Rectal smooth muscle tissue (tissue), 1 donor: ENCODE measurements at regions not wholly inside any gene's neighbourhood (a gene's known extent, or its start where the extent isn't known, plus 50 kb on each side); places are given as distances from the start of the nearest gene placed in this dataset.

ENCODE experiments used
- H3K27ac ChIP-seq: one replicate; pipeline ENCODE4 v1.7.0; 2013; ENCODE audit warnings: low read depth, low read length, inconsistent platforms
- H3K27me3 ChIP-seq: one replicate; pipeline ENCODE4 v1.7.0; 2013; ENCODE audit warnings: low read length; ENCODE audit not compliant: control insufficient read depth, insufficient read depth
- H3K36me3 ChIP-seq: one replicate; pipeline ENCODE4 v1.7.0; 2013; ENCODE audit warnings: low read length; ENCODE audit not compliant: control insufficient read depth, insufficient read depth
- H3K4me1 ChIP-seq: one replicate; pipeline ENCODE4 v1.7.0; 2013; ENCODE audit warnings: low read length; ENCODE audit not compliant: control insufficient read depth, insufficient read depth
- H3K4me3 ChIP-seq: one replicate; pipeline ENCODE4 v1.7.0; 2013; ENCODE audit warnings: low read length
- H3K9ac ChIP-seq: one replicate; pipeline ENCODE4 v1.7.0; 2013; ENCODE audit warnings: low read length

GRCh38 chr16:62253966-62254365 is 217.7 kb upstream of the CDH8 start:
- Histone ChIP-seq H3K27ac (no peak overlapping the region), H3K27me3 (no peaks in the 10 kb centered on the region), H3K4me1 (no peaks in the 10 kb centered on the region), H3K9ac (no peak overlapping the region), H3K4me3 (no peak overlapping the region), H3K36me3 (no peaks in the 10 kb centered on the region)

GRCh38 chr16:62249069-62249468 is 212.8 kb upstream of the CDH8 start:
- no peaks in the 10 kb centered on the region for H3K4me1 ChIP-seq
- H3K27me3 ChIP-seq = no peaks in the 10 kb centered on the region
- no peaks in the 10 kb centered on the region for H3K36me3 ChIP-seq
- no peak overlapping the region for H3K27ac ChIP-seq
- H3K4me3 ChIP-seq = no peak overlapping the region
- H3K9ac ChIP-seq = no peak overlapping the region

DNA sequence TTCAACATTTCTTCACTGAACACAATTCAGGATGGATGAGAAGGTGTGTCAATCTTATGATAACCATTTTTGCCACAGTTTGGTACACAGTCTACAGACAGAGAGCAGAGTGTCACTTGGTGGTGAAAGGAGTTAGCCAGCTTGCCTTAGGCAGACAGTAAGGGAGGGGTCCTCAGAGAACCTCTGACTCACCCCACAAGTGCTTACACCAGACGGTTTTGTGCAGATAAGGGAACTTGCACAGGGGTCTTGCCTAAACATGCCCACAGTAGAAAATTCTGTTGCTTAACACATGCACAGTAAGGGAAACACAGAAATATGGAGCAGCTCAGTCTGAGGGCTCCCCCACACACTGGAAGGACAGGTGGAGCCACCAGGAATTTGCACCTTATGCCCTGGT is 204.5 kb upstream of the CDH8 start:
- Histone ChIP-seq H3K36me3 (no peaks in the 10 kb centered on the region), H3K4me1 (no peaks in the 10 kb centered on the region), H3K27ac (no peak overlapping the region), H3K4me3 (no peak overlapping the region), H3K27me3 (no peaks in the 10 kb centered on the region), H3K9ac (no peak overlapping the region)

GRCh38 chr16:62225675-62226074 is 189.4 kb upstream of the CDH8 start:
- Histone ChIP-seq H3K4me1 (no peaks in the 10 kb centered on the region), H3K27ac (no peak overlapping the region), H3K27me3 (no peaks in the 10 kb centered on the region), H3K36me3 (no peaks in the 10 kb centered on the region), H3K9ac (no peak overlapping the region), H3K4me3 (no peak overlapping the region)

GRCh38 chr16:62224646-62225209 is 188.5 kb upstream of the CDH8 start:
- Histone ChIP-seq H3K27me3 (no peaks in the 10 kb centered on the region), H3K4me3 (no peak overlapping the region), H3K27ac (no peak overlapping the region), H3K36me3 (no peaks in the 10 kb centered on the region), H3K4me1 (no peaks in the 10 kb centered on the region), H3K9ac (no peak overlapping the region)

DNA sequence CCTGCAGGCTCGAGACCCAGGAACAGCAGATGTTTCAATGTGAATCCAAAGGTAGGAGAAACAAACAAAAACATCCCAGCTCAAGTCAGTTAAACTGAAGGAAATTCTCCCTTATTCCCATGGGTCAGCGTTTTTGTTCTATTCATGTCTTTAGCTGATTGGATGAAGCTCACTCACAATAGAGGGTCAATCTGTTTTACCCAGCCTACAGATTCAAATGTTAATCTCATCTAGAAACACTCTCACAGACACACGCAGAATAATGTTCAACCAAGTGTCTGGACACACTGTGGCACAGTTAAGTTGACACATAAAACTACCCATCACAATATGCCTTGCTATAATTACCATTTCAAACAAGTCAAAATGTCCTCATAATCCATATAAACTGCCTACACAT is 180.6 kb upstream of the CDH8 start:
- Histone ChIP-seq H3K9ac (no peak overlapping the region), H3K27ac (no peak overlapping the region), H3K36me3 (no peaks in the 10 kb centered on the region), H3K27me3 (no peaks in the 10 kb centered on the region), H3K4me1 (no peaks in the 10 kb centered on the region), H3K4me3 (no peak overlapping the region)

- Histone ChIP-seq H3K36me3 (no peaks in the 10 kb centered on the region), H3K27me3 (no peaks in the 10 kb centered on the region), H3K4me3 (no peak overlapping the region), H3K4me1 (no peaks in the 10 kb centered on the region), H3K27ac (no peak overlapping the region), H3K9ac (no peak overlapping the region)
These were observed 177.5 kb upstream of the CDH8 start for GRCh38 chr16:62213763-62214162.

DNA sequence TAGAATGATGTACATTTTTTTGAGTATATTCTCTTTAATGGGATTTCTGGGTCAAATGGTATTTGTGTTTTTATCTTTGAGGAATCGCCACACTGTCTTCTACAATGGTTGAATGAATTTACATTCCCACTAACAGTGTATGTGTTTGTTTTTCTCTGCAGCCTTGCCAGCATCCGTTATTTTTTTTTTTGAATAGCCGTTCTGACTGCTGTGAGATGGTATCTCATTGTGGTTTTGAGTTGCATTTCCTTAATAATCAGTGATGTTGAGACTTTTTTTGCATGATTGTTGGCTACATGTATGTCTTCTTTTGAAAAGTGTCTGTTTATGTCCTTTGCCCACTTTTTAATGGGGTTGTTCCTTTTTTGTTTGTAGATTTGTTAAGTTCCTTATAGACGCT is 172.7 kb upstream of the CDH8 start:
- no peak overlapping the region for H3K9ac ChIP-seq
- no peaks in the 10 kb centered on the region for H3K27me3 ChIP-seq
- no peak overlapping the region for H3K4me3 ChIP-seq
- H3K36me3 ChIP-seq = no peaks in the 10 kb centered on the region
- H3K27ac ChIP-seq = no peak overlapping the region
- H3K4me1 ChIP-seq = no peaks in the 10 kb centered on the region

DNA sequence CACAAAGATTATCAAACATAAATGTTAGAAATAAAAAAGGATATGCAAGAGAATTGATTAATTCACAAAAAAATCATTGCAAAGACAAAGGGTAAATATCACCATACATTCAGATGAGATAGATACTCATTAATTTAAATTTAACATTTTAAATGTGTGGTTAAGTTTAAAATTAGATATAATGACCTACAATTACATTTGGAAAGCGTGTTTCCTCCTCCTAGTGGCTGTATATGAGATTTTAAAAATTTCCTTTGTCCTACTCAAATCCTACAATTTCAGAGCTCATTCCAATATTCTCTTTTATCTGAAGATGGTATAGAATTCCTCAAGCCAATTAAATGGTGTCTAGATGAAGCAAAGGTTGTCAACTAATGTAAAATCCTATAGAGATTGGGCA is 169.2 kb upstream of the CDH8 start:
- Histone ChIP-seq H3K9ac (no peak overlapping the region), H3K27ac (no peak overlapping the region), H3K4me3 (no peak overlapping the region), H3K36me3 (no peaks in the 10 kb centered on the region), H3K4me1 (no peaks in the 10 kb centered on the region), H3K27me3 (no peaks in the 10 kb centered on the region)

DNA sequence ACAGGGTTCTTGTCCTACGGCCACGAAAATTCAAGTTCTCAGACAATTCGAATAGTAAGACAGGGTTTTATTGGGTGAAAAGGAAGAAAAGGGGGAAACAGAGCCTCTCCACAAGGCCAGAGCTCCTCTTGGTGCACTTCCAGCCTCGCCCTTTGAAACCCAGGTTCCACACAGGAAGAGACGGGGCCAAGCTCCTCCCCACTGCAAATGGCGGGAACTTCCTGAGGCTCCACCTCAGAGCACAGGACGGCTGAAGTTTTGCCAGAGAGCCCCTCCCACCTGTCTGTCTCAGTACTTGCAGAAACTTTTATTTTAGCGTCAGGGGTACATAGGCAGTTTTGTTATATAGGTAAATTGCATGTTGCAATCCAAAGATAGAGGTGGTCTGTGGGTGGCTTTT is 165.7 kb upstream of the CDH8 start:
- no peak overlapping the region for H3K27ac ChIP-seq
- H3K4me3 ChIP-seq = no peak overlapping the region
- H3K9ac ChIP-seq = no peak overlapping the region
- H3K36me3 ChIP-seq = no peaks in the 10 kb centered on the region
- H3K4me1 ChIP-seq = no peaks in the 10 kb centered on the region
- H3K27me3 ChIP-seq = no peaks in the 10 kb centered on the region

GRCh38 chr16:62194828-62195227 is 158.6 kb upstream of the CDH8 start:
- Histone ChIP-seq H3K9ac (no peak overlapping the region), H3K27me3 (no peaks in the 10 kb centered on the region), H3K4me3 (no peak overlapping the region), H3K4me1 (no peaks in the 10 kb centered on the region), H3K36me3 (no peaks in the 10 kb centered on the region), H3K27ac (no peak overlapping the region)

- H3K27me3 ChIP-seq = no peaks in the 10 kb centered on the region
These were observed 154.2 kb upstream of the CDH8 start for GRCh38 chr16:62190426-62190825.

GRCh38 chr16:62177351-62178203 is 141.3 kb upstream of the CDH8 start:
- Histone ChIP-seq H3K27ac (no peak overlapping the region), H3K4me1 (no peaks in the 10 kb centered on the region), H3K9ac (no peak overlapping the region), H3K36me3 (no peaks in the 10 kb centered on the region), H3K27me3 (no peaks in the 10 kb centered on the region), H3K4me3 (no peak overlapping the region)

More at GRCh38 chr16:62190426-62190825, 154.2 kb upstream of the CDH8 start:
- Histone ChIP-seq H3K9ac (no peak overlapping the region), H3K36me3 (no peaks in the 10 kb centered on the region), H3K4me1 (no peaks in the 10 kb centered on the region), H3K27ac (no peak overlapping the region), H3K4me3 (no peak overlapping the region)
